ENCODE measurements at regions not wholly inside any gene's neighbourhood (a gene's known extent, or its start where the extent isn't known, plus 50 kb on each side); places are given as distances from the start of the nearest gene placed in this dataset.
"Not testable (repeated sequence)": the region's sequence is repeated elsewhere in the genome, so short reads cannot be mapped to it uniquely, and the experiment has no call there.

GRCh38 chr2:195450552-195451113 lies 206.4 kb upstream of the SLC39A10 start:
- DNase-seq, result no peak

GRCh38 chr2:195447323-195447975 lies 209.6 kb upstream of the SLC39A10 start:
- no peak for DNase-seq

- DNase-seq, result no peak
Measured at GRCh38 chr2:195445639-195446038, 211.4 kb upstream of the SLC39A10 start.

- no peak for DNase-seq
Measured at GRCh38 chr2:195443926-195444325, 213.1 kb upstream of the SLC39A10 start.

GRCh38 chr2:195442458-195443175 lies 214.4 kb upstream of the SLC39A10 start:
- no peak for DNase-seq

GRCh38 chr2:195438692-195439091 lies 218.3 kb upstream of the SLC39A10 start:
- no peak for DNase-seq

- no peak for DNase-seq
Measured at GRCh38 chr2:195437521-195437920, 219.5 kb upstream of the SLC39A10 start.

- DNase-seq, result no peak
Measured at GRCh38 chr2:195434346-195434745, 222.7 kb upstream of the SLC39A10 start.

GRCh38 chr2:195433729-195434128 lies 223.3 kb upstream of the SLC39A10 start:
- DNase-seq, result not testable (repeated sequence)

- DNase-seq, result no peak
Measured at GRCh38 chr2:195428673-195429072, 228.4 kb upstream of the SLC39A10 start.

GRCh38 chr2:195425328-195425727 lies 231.7 kb upstream of the SLC39A10 start:
- no peak for DNase-seq

- DNase-seq, result no peak
Measured at GRCh38 chr2:195419033-195419432, 238.0 kb upstream of the SLC39A10 start.

GRCh38 chr2:195414537-195415100 lies 242.4 kb upstream of the SLC39A10 start:
- DNase-seq, result no peak

GRCh38 chr2:195413944-195414343 lies 243.1 kb upstream of the SLC39A10 start:
- no peak for DNase-seq

GRCh38 chr2:195413422-195413821 lies 243.6 kb upstream of the SLC39A10 start:
- no peak for DNase-seq

GRCh38 chr2:195411219-195411687 lies 245.8 kb upstream of the SLC39A10 start:
- no peak for DNase-seq

GRCh38 chr2:195410074-195410671 lies 246.9 kb upstream of the SLC39A10 start:
- no peak for DNase-seq

- no peak for DNase-seq
Measured at GRCh38 chr2:195408811-195409210, 248.2 kb upstream of the SLC39A10 start.

GRCh38 chr2:195408196-195408595 lies 248.8 kb upstream of the SLC39A10 start:
- DNase-seq, result no peak

GRCh38 chr2:195407783-195408182 lies 249.2 kb upstream of the SLC39A10 start:
- DNase-seq, result no peak

- DNase-seq, result no peak
Measured at GRCh38 chr2:195406886-195407603, 250.0 kb upstream of the SLC39A10 start.

GRCh38 chr2:195404651-195405050 lies 252.4 kb upstream of the SLC39A10 start:
- no peak for DNase-seq

GRCh38 chr2:195396479-195396878 lies 260.5 kb upstream of the SLC39A10 start:
- DNase-seq, result no peak
